ENCODE measurements at regions not wholly inside any gene's neighbourhood (a gene's known extent, or its start where the extent isn't known, plus 50 kb on each side); places are given as distances from the start of the nearest gene placed in this dataset.

DNA sequence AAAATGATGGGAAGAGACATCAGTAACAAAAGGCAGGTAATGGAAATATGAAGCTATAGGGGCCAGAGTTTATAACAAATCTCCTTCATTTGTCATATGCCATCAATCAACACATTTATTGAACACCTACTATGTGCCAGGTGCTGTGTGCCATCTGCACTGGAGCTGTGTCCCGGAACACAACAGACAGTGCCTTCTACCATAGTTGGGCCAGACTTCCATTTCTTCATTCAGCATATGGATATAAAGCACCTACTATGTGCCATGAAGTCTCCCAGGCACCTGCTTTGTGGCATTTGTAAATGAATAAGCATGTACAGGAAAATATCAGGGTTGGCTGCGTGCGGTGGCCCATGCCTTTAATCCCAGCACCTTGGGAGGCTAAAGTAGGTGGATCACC, 112.5 kb upstream of the ERCC6L2 start:
- TF ChIP-seq, protein P1, sequence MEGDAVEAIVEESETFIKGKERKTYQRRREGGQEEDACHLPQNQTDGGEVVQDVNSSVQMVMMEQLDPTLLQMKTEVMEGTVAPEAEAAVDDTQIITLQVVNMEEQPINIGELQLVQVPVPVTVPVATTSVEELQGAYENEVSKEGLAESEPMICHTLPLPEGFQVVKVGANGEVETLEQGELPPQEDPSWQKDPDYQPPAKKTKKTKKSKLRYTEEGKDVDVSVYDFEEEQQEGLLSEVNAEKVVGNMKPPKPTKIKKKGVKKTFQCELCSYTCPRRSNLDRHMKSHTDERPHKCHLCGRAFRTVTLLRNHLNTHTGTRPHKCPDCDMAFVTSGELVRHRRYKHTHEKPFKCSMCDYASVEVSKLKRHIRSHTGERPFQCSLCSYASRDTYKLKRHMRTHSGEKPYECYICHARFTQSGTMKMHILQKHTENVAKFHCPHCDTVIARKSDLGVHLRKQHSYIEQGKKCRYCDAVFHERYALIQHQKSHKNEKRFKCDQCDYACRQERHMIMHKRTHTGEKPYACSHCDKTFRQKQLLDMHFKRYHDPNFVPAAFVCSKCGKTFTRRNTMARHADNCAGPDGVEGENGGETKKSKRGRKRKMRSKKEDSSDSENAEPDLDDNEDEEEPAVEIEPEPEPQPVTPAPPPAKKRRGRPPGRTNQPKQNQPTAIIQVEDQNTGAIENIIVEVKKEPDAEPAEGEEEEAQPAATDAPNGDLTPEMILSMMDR (IDR thresholded peaks at IDR 0.05) = no peak
- TF ChIP-seq POLR2A (IDR thresholded peaks at IDR 0.05) = no peak

Measured in right lobe of liver (tissue), 4 donors.